Kidney glomerular epithelial cell (primary cell): ENCODE measurements at regions not wholly inside any gene's neighbourhood (a gene's known extent, or its start where the extent isn't known, plus 50 kb on each side); places are given as distances from the start of the nearest gene placed in this dataset.

Experiments used
- DNase-seq: peaks from one replicate; lab custom pipeline; 2025; lab: John Stamatoyannopoulos, UW

DNA sequence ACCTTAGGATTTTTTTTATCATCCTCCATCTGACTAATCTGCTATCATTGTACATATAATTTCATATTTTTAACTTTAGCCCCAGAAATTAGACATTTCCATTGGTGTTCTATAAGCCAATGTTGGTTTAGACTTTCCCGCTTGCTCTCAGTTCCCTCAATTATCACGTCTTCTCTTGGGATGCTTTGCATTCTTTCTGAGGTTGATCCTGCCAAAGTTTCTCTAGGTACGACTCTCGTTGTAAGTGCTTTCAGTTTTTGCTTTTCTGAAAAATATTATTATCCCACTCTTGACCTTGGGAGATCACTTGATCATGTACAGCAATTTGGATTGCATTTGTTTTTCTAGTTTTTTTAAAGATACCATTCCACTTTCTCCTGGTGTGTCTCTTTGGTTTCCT, 270.2 kb downstream of the IRS2 start:
- no peak for DNase-seq

DNA sequence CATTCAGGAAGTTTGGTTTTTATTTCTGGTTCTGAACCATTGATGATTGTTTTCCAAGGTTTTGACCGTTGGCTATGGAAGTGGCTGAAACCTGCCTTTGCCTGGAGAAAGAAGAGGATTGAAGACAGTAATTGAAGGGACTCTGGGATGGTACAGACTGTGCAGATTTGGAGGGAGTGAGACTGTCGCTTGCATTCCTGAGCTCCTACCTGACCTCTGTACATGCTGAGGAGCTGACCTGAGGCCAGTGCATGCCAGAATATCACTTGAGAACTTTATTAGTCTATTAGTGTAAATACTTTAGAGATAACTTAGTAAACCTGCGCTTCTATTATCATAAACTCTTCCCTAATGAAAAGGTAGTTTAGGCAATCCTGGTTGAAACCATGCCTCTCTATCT, 276.4 kb downstream of the IRS2 start:
- no peak for DNase-seq

DNA sequence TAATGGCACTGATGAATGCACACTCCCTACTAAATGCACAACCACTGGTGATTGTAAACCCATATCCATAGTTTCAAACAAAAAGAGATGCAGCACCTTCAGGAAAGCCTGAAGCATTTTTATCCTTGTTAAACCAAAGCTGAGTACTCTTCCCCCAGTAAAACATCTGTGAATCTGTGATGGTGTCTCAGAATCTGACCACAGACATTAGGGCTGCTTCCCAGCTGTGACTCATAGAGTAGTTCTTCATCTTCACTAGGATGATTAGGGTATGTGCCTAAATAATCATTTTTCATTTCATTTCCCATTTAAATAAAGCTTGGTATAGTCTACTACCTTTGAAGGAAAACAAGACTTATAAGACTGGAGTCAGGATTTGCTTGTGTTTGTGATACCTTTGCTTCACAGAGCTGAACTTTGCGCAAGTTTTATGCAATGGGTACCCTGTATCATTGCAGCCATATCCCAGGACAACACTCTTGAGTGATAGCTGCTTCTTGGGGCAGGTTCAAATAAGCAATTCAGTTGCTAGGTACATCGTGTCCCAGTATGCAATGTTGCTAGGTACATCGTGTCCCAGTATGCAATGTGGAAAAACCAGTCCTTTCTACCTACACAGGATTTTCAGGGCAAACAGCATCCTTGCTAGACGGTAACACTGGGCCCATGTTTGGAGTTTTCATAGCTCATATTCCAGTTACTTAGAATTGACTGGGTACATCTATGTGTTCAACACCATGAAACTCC, 277.1 kb downstream of the IRS2 start:
- DNase-seq, result no peak

DNA sequence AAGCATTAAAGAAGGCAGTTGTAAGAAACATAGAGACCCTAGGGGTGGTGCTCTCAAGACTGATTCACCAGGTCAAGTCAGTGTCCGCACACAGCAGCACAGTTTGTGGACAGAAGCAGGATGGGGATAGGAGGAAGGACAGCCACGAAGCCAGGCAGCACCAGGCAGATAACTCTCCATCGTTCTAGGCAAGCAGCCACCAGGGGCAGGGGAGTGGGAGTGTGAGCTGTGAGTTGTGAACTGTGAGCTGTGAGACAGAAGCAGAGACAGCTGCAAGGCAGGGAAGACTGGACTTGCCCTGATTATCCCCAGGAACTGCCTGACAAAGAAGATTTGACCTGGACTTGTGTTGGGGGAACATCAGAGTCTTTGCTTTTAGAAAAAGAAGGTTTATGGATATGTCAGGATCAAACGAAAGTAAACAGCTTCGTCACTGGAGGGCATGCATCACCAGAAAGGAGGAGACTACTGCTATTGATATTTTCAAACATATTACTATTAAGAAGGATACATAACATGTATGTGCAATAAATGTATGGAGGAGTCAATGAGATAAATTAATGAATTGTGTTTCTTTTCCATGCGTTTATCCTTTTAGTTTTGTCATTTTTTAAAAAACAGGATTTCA, 286.1 kb downstream of the IRS2 start:
- DNase-seq, result no peak

DNA sequence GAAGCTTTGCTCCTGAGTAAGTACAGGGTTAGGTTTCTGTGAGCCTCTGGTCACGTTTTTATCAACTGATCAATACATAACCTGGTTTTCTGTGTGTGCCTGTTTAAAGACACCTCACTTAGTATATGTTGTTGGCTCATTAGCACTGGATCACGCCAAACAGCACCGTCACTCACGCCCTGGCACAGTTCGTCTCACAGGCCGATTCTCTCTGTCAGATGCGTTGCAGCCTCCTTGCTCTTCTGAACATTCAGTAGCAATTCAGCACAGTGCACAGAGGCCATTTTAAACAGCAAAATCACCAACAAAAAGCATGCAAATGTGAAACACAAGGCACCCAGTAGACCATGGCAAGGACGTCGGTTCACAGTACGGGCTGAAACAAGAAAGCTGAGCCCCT, 288.5 kb downstream of the IRS2 start:
- DNase-seq, result no peak

DNA sequence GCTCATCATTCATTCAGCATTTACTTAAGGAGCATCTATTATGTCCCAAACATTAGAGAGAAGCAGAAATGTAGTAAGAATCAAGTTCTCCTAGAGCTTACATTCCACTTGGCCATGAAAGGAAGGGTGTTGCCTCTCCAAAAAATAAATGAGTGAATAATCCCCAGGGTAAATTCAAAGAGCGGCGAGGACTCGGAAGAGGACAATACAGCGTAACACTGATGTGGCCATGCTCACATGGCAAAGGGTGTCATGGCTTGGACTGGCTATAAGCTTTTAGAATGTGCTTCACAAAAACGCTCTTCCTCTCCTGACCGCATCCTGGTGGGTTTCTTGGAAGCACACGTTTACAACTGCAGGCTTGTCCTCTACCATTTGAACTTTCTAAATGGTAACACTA, 290.2 kb downstream of the IRS2 start:
- DNase-seq, result no peak

DNA sequence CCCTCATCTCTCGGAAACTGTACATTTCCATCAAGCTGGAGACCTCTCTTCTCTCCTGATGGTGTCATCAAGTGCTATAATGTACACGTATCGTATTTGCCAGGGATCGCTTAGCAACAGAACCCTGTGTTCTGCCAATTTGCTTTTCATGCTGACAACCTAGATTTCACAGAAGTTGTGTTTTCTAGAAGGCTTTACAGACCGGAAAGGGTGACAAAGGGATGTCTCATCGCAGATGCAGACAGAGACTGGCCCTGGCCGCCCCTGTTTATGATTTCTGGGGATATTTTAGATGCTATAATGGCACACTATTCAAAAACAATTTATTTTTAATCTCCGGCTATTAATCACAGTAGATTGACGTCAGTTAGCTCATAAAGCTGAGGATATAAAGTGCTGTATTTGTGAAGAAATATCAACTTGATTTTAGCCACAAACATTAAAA, 291.4 kb downstream of the IRS2 start:
- DNase-seq, result no peak

DNA sequence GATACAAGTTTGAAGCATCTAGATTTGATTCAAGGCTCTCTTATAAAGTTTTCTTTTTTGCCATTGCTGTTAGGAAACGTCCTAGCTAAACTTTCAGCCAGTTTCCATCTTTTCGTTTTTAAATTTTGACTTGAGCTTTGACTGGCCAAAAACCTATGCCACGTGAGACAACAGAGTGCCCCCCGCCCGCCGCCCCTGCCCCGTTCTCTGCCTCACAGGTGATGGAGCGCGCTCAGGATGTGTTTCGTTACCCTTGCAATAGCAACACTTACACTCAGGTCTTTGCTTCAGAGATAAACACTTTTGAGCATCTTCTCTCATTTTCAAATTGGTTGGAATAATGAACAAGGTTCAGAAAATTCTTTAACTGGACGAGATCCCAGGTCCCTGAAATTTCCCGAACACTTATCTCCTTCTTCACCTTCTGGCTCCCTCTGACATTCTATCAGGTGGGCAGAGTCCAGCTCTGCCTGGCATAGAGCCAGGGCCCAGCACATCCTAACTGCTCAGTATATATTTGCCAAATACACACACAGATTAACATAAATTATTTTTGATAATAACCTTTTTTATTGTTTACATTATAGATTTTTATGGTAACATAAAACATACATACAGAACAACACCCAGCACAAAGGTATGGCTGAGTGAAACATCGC, 301.1 kb downstream of the IRS2 start:
- DNase-seq, result no peak

DNA sequence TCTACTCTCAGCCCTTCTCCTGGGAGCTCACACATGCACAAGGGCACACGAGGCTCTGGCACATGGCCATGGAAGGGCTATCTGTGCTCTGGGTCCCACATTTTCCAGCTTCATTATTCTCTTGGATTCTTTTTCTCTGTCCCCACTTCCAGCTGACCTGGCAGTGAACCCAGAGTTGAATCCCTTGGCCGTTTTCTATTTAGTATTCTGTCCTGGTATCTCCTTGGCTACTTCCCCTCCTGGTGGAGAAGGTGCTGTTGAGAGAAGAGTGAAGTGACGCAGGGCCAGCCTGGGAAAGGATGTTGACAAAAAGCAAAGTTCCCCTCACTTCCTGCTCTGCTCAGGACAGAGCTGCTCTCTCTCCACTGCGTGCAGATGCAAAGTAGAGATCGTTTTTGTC, 303.1 kb downstream of the IRS2 start:
- no peak for DNase-seq

DNA sequence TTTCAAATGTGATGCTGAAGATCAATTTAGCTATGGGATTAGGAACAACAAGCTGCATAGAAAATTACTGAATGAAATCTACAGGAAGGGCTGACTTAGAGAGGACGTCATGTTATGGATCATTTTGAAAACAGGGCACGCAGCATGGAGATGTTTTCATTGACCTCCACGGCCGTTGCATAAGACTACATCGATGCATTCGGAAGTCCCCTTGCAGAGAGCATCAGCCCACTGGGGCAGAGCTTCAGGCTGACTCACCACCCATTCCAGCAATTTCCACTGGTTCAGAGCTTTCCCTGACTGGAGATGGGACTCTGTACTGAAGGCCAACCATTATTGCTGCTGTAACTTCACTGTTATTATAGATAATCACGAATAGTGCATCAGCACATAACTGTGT, 305.3 kb downstream of the IRS2 start:
- peak; percentile 1 for DNase-seq

DNA sequence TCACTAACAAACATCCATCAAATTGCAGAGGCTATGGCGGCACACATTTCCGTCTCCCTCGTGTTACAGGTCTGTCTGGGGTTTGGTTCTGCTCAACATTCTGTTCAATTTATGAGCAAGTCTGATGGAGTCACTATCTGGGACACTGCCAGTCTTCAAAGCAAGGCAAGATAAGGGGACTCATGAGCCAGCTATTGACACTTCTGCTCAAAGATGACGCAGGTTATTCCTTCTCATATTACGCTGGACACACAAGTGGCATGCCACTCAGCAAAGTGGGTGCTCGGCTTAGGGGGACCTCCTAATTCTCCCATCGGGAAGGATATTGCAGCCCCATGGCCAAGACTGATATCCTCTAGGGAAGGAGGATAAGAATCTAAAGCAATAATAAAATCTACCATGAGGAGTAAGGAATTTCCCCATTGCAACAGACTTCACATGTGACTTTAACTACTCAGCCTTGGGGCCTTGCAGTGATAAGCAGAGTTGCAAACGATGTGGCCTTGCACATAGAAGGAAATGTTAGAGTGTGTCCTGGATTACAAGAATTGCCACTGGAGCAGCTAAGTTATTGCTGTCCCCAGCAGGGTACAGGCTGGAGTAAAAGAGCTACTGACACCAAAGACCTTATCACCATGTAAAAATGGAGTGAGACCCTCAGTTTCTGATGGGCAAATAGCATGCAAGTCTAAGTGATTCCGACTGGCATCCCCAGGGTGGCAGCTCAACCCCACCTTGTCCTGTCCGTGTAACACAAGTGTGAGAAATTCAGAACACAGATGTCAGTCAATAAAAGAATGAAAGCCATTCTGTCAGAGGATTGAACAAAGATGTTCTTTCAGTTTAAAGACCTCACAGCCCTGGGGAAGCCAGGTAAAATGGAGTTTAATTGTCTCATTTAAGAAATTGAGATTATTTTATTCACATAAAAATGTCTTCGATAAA, 306.1 kb downstream of the IRS2 start:
- DNase-seq, result no peak

DNA sequence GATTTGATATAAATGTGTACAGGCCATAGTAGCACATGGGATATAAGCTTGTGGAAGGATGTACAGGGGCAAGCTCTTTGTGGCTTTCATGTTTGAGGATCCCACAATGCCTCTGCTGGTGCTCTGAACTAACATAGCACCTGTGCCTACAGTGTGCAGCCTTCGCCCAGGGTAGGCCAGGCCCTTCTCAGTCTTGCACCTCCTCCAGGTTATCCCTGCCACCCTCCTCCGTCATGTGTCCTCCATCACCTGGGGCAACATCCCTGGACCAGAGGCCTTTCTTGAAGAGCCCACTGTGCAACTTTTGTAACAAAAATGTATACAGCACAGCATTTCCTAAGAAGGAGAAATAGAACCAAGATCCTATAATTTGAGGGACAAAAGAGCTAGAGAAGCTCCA, 306.8 kb downstream of the IRS2 start:
- DNase-seq, result no peak

DNA sequence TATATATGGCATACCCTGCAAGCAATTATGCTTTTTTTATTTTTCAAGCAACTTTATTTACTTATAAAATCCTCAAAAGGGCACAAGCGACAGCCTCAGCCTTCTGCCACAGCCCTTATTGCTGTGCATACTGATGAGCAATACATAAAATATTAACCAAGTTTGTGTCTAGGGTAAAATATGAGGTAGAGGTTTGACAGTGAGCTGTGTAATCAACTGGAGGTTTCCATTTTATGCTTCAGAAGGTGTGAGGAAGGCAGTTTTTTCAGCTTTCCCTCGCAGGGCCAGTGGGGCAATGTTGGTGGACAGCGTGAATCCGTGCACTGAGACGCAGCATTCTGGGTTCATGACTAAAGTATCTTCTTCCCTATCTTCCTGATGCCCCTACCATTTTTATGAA, 310.4 kb downstream of the IRS2 start:
- DNase-seq, result peak; percentile 70

DNA sequence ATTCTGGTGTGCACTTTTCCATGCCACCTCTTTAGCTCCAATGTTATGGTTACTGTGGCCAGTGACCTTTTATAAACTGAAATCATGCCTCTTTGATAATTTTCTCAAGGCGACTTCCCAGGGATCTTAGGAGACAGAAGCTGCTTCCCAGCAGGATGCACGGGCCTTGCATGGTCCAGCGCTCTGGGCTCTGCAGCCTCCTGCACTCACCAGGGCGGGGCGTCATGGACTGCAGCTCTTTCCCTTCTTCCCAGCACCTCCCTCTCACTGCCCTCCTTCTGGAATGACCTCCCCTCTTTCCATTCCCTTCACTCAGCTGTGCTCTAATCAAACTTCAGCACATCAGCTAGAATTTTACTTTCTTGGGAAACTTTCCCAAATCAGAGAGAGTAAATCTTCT, 318.3 kb downstream of the IRS2 start:
- DNase-seq, result no peak

DNA sequence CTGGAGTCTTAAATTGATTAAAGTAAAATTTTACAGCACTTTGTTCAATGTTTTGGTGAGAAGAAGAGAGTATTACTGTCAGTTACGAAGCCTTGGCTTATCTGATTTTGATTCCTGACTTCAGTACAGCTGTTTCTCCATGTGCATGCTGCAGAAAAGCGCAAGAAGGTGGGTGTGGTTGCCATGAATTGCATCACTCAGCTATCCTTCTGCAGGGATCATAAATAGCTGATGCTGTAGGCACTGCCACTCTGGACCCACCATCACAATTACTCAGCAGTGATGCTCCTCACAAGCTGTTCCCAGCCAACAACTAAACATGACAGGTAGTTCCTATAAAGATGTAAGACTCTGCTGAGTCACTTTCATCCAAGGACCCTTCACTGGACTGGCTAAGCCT, 321.2 kb downstream of the IRS2 start:
- DNase-seq, result no peak

DNA sequence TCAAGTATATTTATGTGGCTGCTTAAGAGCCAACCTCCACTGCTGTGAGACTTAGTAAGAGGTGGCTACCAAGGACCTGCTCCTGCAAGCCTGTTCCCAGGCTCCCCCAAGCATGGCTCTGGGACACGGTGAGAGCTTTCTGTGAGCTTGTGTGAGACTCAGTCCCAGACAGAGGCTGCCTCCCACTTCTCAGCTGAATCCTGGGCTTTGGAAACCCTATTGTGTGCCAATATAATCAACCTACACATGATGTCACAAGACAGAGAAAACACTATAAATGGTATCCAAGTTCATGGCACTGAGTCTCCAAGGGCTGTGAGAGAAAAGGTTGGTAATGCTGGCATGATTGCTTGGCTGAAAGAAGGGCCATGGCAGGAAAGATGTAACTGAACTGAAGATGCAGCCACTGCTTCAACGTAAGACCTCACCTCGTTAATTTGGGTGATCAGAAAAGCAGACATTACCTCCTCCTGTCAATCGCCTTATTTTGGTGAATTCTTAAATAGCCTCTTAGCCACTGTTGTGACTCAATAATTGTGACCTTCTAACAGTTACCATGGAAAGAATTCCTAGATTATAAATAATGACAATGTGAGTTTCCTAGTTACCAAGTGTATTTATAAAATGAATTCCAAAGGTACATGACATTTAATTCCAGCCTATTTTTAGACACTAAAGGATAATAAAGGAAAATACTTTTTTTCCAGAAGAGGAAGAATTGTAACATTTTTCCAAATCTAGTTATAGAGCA, 332.0 kb downstream of the IRS2 start:
- no peak for DNase-seq

DNA sequence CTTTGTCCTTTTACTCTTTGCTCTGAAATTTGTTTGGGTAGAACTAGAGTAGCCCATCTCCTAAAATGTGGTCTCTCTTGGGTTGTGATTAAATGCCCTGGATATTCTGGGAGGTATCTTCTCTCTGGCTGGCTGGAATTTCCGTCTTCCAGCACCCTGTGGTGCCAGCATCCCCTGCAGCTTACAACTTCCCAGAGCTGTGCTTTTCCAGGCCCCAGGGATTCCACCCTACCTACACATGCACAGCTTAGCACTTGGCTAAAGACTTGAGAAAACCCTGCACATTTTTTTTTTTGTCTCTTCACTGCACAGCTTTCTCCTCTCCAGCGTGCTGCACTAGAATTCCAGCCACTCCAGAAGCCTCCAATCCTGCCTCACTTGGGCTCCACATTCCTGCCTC, 334.7 kb downstream of the IRS2 start:
- DNase-seq, result no peak

DNA sequence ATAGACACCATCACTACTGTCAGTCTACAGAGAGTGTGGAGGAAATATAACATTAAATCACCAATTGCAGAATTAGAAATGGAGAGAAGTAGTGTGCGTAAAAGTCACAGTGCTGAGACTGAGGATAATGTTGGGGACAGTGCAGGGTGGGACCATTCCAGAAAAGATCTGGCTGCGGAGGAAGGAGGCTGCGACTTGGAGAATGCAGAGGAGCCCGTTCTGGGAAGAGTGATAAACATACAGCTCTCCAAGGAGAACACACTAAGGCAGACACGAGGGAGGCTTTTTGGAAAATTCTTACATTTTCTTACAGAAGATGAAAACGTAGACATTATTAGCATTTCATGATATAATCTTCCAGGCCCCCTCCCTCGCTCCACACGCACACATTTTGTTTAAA, 337.8 kb downstream of the IRS2 start:
- no peak for DNase-seq

DNA sequence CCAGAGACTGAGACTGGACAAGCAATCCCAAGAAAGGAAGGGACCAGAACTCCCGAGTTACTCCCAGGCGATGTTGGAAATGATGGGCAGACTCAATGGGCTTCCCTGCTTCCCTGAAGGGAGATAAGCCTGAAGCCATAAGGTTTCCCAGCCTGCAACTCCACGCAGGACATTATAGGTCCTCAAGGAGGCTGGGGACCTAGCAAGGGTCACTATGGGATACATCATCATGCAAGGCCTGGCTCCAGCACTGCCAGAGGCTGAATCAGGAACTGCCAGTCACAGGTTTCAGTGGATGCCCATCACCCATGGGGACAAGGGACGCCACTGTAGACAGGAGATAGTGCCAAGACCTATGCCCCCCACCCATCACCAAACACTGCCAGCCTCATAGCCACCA, 338.7 kb downstream of the IRS2 start:
- DNase-seq, result no peak

DNA sequence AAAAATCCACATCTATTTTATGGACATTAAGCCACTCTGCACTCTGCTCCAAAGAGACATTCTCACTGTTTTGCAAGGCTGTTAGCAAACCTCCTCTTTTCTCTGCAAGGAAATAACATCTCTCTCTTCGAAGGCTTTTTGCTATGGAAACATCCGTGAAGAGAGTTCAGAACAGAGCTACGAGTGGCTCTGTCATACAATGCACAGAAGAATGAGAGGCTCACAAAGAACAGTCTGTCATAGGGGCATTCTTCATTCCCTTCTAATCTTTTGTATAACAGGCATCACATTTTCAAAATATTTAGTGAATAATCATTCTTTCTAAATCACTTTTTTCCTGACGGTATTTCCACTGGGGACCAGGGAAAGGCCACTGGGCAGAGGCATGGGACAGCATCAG, 346.1 kb downstream of the IRS2 start:
- no peak for DNase-seq

DNA sequence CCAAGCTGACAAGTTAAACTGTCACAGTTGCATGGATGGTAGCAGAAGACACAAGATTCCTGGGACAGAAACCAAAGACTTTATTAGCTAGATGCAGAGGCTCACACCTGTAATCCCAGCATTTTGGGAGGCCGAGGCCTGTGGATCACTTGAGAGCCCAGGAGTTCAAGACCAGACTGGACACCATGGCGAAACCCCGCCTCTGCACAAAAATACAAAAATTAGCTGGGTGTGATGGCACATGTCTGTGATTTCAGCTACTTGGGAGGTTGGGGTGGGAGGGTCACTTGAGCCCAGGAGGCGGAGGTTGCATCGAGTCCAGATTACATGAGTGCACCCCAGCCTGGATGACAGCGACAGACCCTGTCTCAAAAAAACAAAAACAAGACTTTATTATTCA, 346.6 kb downstream of the IRS2 start:
- no peak for DNase-seq

DNA sequence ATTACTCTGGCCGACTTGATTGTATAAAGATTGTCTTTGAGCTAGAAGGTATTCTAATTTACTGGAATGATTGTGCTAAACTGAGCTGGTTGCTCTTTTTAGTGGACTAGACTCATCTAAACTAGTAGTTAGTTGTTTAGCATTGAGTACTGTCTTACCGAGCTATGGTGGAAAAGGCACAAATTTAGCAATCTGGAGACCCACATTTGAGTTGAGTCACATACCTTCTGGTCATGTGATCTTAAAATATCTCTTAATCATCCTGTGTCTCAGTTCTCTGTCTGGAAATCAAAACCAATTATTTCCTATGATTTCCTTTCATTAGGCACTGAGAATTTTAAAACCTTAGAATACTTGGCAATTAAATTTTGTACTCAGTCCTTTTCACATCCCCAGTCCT, 349.5 kb downstream of the IRS2 start:
- no peak for DNase-seq
